GM12872 (cell line): ENCODE measurements at regions not wholly inside any gene's neighbourhood (a gene's known extent, or its start where the extent isn't known, plus 50 kb on each side); places are given as distances from the start of the nearest gene placed in this dataset.

Experiments used
- CTCF ChIP-seq: IDR thresholded peaks from 3 replicates; pipeline ENCODE4 v1.5.1; 2011; ENCODE audit warnings: low read depth, mild to moderate bottlenecking, low read length, moderate library complexity; ENCODE audit not compliant: insufficient read depth

GRCh38 chr2:238551091-238551490 lies 124.4 kb downstream of the ASB1 start:
- no peak for TF ChIP-seq CTCF

- TF ChIP-seq CTCF, result no peak
Measured at GRCh38 chr2:238552226-238552625, 125.5 kb downstream of the ASB1 start.

GRCh38 chr2:238553159-238553558 lies 126.4 kb downstream of the ASB1 start:
- no peak for TF ChIP-seq CTCF

- no peak for TF ChIP-seq CTCF
Measured at GRCh38 chr2:238554468-238555315, 128.0 kb downstream of the ASB1 start.

GRCh38 chr2:238555786-238556542 lies 129.2 kb downstream of the ASB1 start:
- TF ChIP-seq CTCF, result no peak

- TF ChIP-seq CTCF, result no peak
Measured at GRCh38 chr2:238557431-238557830, 130.7 kb downstream of the ASB1 start.

GRCh38 chr2:238557936-238558335 lies 131.2 kb downstream of the ASB1 start:
- TF ChIP-seq CTCF, result no peak
